H9 (cell line): ENCODE measurements at regions not wholly inside any gene's neighbourhood (a gene's known extent, or its start where the extent isn't known, plus 50 kb on each side); places are given as distances from the start of the nearest gene placed in this dataset.

Experiments
- DNase-seq: peaks from one replicate; pipeline ENCODE4 v3.0.0-alpha.2; 2017
- H2AFZ ChIP-seq: one replicate; pipeline ENCODE4 v1.6.1; 2013; ENCODE audit warnings: mild to moderate bottlenecking, low read length, control low read depth, moderate library complexity
- H2AK5ac ChIP-seq: 2 replicates; pipeline ENCODE4 v1.6.1; 2013; ENCODE audit warnings: low read length, control low read depth, mixed read lengths; ENCODE audit not compliant: insufficient read length
- H2BK120ac ChIP-seq: one replicate; pipeline ENCODE4 v1.6.1; 2013; ENCODE audit warnings: low read depth, mild to moderate bottlenecking, low read length, control low read depth, inconsistent platforms; ENCODE audit not compliant: poor library complexity, severe bottlenecking
- H2BK12ac ChIP-seq: 2 replicates; pipeline ENCODE4 v1.6.1; 2013; ENCODE audit warnings: low read length, control low read depth, mixed read lengths, low read depth; ENCODE audit not compliant: insufficient read length
- H2BK15ac ChIP-seq: 2 replicates; pipeline ENCODE4 v1.6.1; 2013; ENCODE audit warnings: low read depth, low read length, control low read depth
- H2BK20ac ChIP-seq: one replicate; pipeline ENCODE4 v1.6.1; 2013; ENCODE audit warnings: low read depth, mild to moderate bottlenecking, low read length, control low read depth, inconsistent platforms; ENCODE audit not compliant: poor library complexity, severe bottlenecking
- H2BK5ac ChIP-seq: 2 replicates; pipeline ENCODE4 v1.6.1; 2013; ENCODE audit warnings: low read length, control low read depth, mixed read lengths; ENCODE audit not compliant: insufficient read length
- H3K14ac ChIP-seq: 2 replicates; pipeline ENCODE4 v1.6.1; 2013; ENCODE audit warnings: low read length, control low read depth; ENCODE audit not compliant: insufficient read depth
- H3K18ac ChIP-seq: 2 replicates; pipeline ENCODE4 v1.6.1; 2013; ENCODE audit warnings: low read depth, mild to moderate bottlenecking, mixed read lengths, low read length, control low read depth; ENCODE audit not compliant: insufficient read length
- H3K23ac ChIP-seq: 2 replicates; pipeline ENCODE4 v1.6.1; 2013; ENCODE audit warnings: low read length, control low read depth, mixed read lengths, low read depth; ENCODE audit not compliant: insufficient read length
- H3K23me2 ChIP-seq: 2 replicates; pipeline ENCODE4 v1.6.1; 2013; ENCODE audit warnings: low read depth, mild to moderate bottlenecking, mixed read lengths, low read length, control low read depth; ENCODE audit not compliant: insufficient read length, poor library complexity, severe bottlenecking
- H3K27ac ChIP-seq: 2 replicates; pipeline ENCODE4 v1.5.1; 2013; ENCODE audit warnings: low read length, control low read depth, mixed read lengths, low read depth; ENCODE audit not compliant: insufficient read length
- H3K27me3 ChIP-seq: 2 replicates; pipeline ENCODE4 v1.6.1; 2013; ENCODE audit warnings: low read length, control low read depth, inconsistent platforms; ENCODE audit not compliant: insufficient read depth
- H3K4ac ChIP-seq: 2 replicates; pipeline ENCODE4 v1.6.1; 2013; ENCODE audit warnings: low read depth, mild to moderate bottlenecking, control low read depth, inconsistent platforms, low read length, moderate library complexity
- H3K4me1 ChIP-seq: 2 replicates; pipeline ENCODE4 v1.6.1; 2013; ENCODE audit warnings: low read length, control low read depth, inconsistent platforms; ENCODE audit not compliant: insufficient read depth
- H3K4me2 ChIP-seq: 2 replicates; pipeline ENCODE4 v1.6.1; 2013; ENCODE audit warnings: low read length, control low read depth, mixed read lengths; ENCODE audit not compliant: insufficient read length, insufficient read depth
- H3K56ac ChIP-seq: 2 replicates; pipeline ENCODE4 v1.6.1; 2013; ENCODE audit warnings: low read depth, mild to moderate bottlenecking, mixed read lengths, low read length, control low read depth; ENCODE audit not compliant: insufficient read length
- H3K79me1 ChIP-seq: 2 replicates; pipeline ENCODE4 v1.6.1; 2013; ENCODE audit warnings: low read depth, mild to moderate bottlenecking, moderate library complexity, low read length, control low read depth, inconsistent platforms; ENCODE audit not compliant: insufficient read depth, poor library complexity, severe bottlenecking
- H3K79me2 ChIP-seq: 2 replicates; pipeline ENCODE4 v1.6.1; 2013; ENCODE audit warnings: low read length, control low read depth, inconsistent platforms; ENCODE audit not compliant: insufficient read depth
- H3K9ac ChIP-seq: 2 replicates; pipeline ENCODE4 v1.6.1; 2013; ENCODE audit warnings: low read length, control low read depth, mixed read lengths; ENCODE audit not compliant: insufficient read length; ENCODE audit errors: extremely low read depth
- H3K9me3 ChIP-seq: one replicate; pipeline ENCODE4 v1.6.1; 2013; ENCODE audit warnings: low read depth, low read length, inconsistent platforms; ENCODE audit not compliant: control insufficient read depth
- H3T11ph ChIP-seq: one replicate; pipeline ENCODE4 v1.6.1; 2013; ENCODE audit warnings: mild to moderate bottlenecking, low read length, control low read depth, inconsistent platforms
- H4K20me1 ChIP-seq: one replicate; pipeline ENCODE4 v1.6.1; 2013; ENCODE audit not compliant: control insufficient read depth, insufficient read length, insufficient read depth
- H4K5ac ChIP-seq: 2 replicates; pipeline ENCODE4 v1.6.1; 2013; ENCODE audit warnings: low read depth, mild to moderate bottlenecking, mixed read lengths, low read length, control low read depth; ENCODE audit not compliant: insufficient read length
- H4K8ac ChIP-seq: replicated peaks from 2 replicates; pipeline ENCODE4 v1.6.1; 2013; ENCODE audit warnings: low read length, control low read depth, mixed read lengths, low read depth; ENCODE audit not compliant: insufficient read length
- H4K91ac ChIP-seq: 2 replicates; pipeline ENCODE4 v1.6.1; 2013; ENCODE audit warnings: low read depth, mild to moderate bottlenecking, moderate library complexity, mixed read lengths, low read length, control low read depth; ENCODE audit not compliant: insufficient read length
- H3K27ac Mint-ChIP-seq, 3 experiments: 2 replicates in 2 of 3; 3 replicates in 1 of 3; pipeline ENCODE4 v1.8.0; 2020 to 2021; ENCODE audit warnings: mixed read lengths in 3 of 3, mild to moderate bottlenecking in 1 of 3, moderate library complexity in 1 of 3
- H3K27me3 Mint-ChIP-seq: 2 replicates; pipeline ENCODE4 v1.8.0; 2021; ENCODE audit warnings: low read depth, mild to moderate bottlenecking, moderate library complexity, mixed read lengths
- H3K36me3 Mint-ChIP-seq, 3 experiments: 2 replicates in 2 of 3; 3 replicates in 1 of 3; pipeline ENCODE4 v1.8.0; 2020 to 2021; ENCODE audit warnings: low read depth in 3 of 3, mixed read lengths in 3 of 3; ENCODE audit not compliant: insufficient read depth in 1 of 3
- H3K4me1 Mint-ChIP-seq, 2 experiments: 2 replicates each; pipeline ENCODE4 v1.8.0; 2020; ENCODE audit warnings: mixed read lengths in 2 of 2
- H3K4me3 Mint-ChIP-seq, 2 experiments: 2 replicates in 1 of 2; 3 replicates in 1 of 2; pipeline ENCODE4 v1.8.0; 2020 to 2021; ENCODE audit warnings: mild to moderate bottlenecking in 2 of 2, mixed read lengths in 2 of 2, moderate library complexity in 1 of 2
- H3K9me3 Mint-ChIP-seq, 2 experiments: 2 replicates in 1 of 2; 3 replicates in 1 of 2; pipeline ENCODE4 v1.8.0; 2020; ENCODE audit warnings: mild to moderate bottlenecking in 2 of 2, mixed read lengths in 2 of 2, moderate library complexity in 1 of 2
- WGBS: extraction: QIAGEN DNeasy Blood & Tissue Kit; methylation state at CpG from one replicate; pipeline ENCODE4 v1.1.7; 2013; ENCODE audit warnings: missing lambda C conversion rate, low lambda C conversion rate, mixed read lengths; ENCODE audit not compliant: insufficient read length; ENCODE audit errors: extremely low coverage; 5-methylcytosine and 5-hydroxymethylcytosine counted together
- TF ChIP-seq, protein P1 (sequence below): fragments of 200-600 bp; sonication (generic); conservative IDR thresholded peaks from 3 replicates; pipeline ENCODE4 v1.8.0; 2021; ENCODE audit warnings: antibody characterized with exemption, mild to moderate bottlenecking

DNA sequence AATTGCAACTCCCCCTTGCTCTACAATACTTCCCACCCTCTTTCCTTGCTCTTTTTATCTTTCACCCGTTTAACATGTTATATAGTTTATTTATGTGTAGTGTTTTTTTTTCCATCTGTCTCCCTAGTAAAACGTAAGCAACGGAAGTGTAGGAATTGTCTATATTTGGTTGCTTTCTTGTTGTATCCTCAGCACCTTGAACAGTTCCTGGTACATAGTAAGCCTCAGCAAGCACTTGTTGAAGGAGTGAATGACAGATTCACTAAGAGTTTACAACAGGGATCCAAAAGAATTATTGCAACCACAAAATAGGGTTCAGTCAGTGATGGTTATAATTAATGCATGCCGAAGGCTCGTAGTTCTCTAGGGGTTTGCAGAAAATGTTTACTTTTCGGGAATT is 242.7 kb downstream of the SAMD5 start:
- H3K4me3 Mint-ChIP-seq = no peak overlapping the region
- H3K27me3 ChIP-seq = no peaks in the 10 kb centered on the region
- no peak overlapping the region for H3K18ac ChIP-seq
- no peak overlapping the region for H3K4me2 ChIP-seq
- H3K27ac ChIP-seq = no peak overlapping the region
- H3K56ac ChIP-seq = no peak overlapping the region
- H2BK120ac ChIP-seq = no peak overlapping the region
- H4K20me1 ChIP-seq = no peaks in the 10 kb centered on the region
- TF ChIP-seq, protein P1, sequence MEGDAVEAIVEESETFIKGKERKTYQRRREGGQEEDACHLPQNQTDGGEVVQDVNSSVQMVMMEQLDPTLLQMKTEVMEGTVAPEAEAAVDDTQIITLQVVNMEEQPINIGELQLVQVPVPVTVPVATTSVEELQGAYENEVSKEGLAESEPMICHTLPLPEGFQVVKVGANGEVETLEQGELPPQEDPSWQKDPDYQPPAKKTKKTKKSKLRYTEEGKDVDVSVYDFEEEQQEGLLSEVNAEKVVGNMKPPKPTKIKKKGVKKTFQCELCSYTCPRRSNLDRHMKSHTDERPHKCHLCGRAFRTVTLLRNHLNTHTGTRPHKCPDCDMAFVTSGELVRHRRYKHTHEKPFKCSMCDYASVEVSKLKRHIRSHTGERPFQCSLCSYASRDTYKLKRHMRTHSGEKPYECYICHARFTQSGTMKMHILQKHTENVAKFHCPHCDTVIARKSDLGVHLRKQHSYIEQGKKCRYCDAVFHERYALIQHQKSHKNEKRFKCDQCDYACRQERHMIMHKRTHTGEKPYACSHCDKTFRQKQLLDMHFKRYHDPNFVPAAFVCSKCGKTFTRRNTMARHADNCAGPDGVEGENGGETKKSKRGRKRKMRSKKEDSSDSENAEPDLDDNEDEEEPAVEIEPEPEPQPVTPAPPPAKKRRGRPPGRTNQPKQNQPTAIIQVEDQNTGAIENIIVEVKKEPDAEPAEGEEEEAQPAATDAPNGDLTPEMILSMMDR = no peak
- no peak overlapping the region for H3K14ac ChIP-seq
- no peak overlapping the region for H4K91ac ChIP-seq
- no peak overlapping the region for H3K23ac ChIP-seq
- no CpG with 5 or more reads among the region's 6 CpGs for WGBS
- no peak for DNase-seq
- H2BK5ac ChIP-seq = no peak overlapping the region
- H2BK20ac ChIP-seq = no peak overlapping the region
- no peak overlapping the region for H4K8ac ChIP-seq
- no peak overlapping the region for H3K27ac Mint-ChIP-seq
- no peaks in the 10 kb centered on the region for H3K36me3 Mint-ChIP-seq
- no peaks in the 10 kb centered on the region for H3K9me3 ChIP-seq
- no peaks in the 10 kb centered on the region for H3K79me1 ChIP-seq
- H2AFZ ChIP-seq = no peak overlapping the region
- H3K23me2 ChIP-seq = no peaks in the 10 kb centered on the region
- no peaks in the 10 kb centered on the region for H3K4me1 Mint-ChIP-seq
- peaks cover 0 to 2% of the 10 kb centered on the region in 2 experiments; a peak in 2 of 5 replicates for H3K9me3 Mint-ChIP-seq
- H2BK12ac ChIP-seq = no peak overlapping the region
- H3K27me3 Mint-ChIP-seq = no peaks in the 10 kb centered on the region
- no peaks in the 10 kb centered on the region for H3K79me2 ChIP-seq
- H3K4ac ChIP-seq = no peak overlapping the region
- no peak overlapping the region for H2BK15ac ChIP-seq
- H4K5ac ChIP-seq = no peak overlapping the region
- H2AK5ac ChIP-seq = no peak overlapping the region
- H3K9ac ChIP-seq = no peak overlapping the region
- H3K4me1 ChIP-seq = no peaks in the 10 kb centered on the region
- H3T11ph ChIP-seq = no peak overlapping the region
